ENCODE measurements at regions not wholly inside any gene's neighbourhood (a gene's known extent, or its start where the extent isn't known, plus 50 kb on each side); places are given as distances from the start of the nearest gene placed in this dataset.

GRCh38 chr5:11985993-11986392, 81.7 kb upstream of the CTNND2 start:
- DNase-seq (ENCODE audit: insufficient read length, low spot score) (no peak), FAIRE-seq (peak; percentile 52)

- FAIRE-seq (peak; percentile 33), DNase-seq (ENCODE audit: insufficient read length, low spot score) (no peak)
Measured at GRCh38 chr5:11984196-11984595, 80.0 kb upstream of the CTNND2 start.

- FAIRE-seq: no peak
- no peak for DNase-seq (ENCODE audit: insufficient read length, low spot score)
Measured at GRCh38 chr5:11981986-11982385, 77.7 kb upstream of the CTNND2 start.

GRCh38 chr5:11977904-11978303, 73.7 kb upstream of the CTNND2 start:
- DNase-seq (ENCODE audit: insufficient read length, low spot score): no peak
- FAIRE-seq: peak; percentile 36

- FAIRE-seq: no peak
- no peak for DNase-seq (ENCODE audit: insufficient read length, low spot score)
Measured at GRCh38 chr5:11973469-11973868, 69.2 kb upstream of the CTNND2 start.

- FAIRE-seq (no peak), DNase-seq (ENCODE audit: insufficient read length, low spot score) (no peak)
Measured at GRCh38 chr5:11963227-11963626, 59.0 kb upstream of the CTNND2 start.

GRCh38 chr5:11962122-11962521, 57.9 kb upstream of the CTNND2 start:
- FAIRE-seq (no peak), DNase-seq (ENCODE audit: insufficient read length, low spot score) (no peak)

GRCh38 chr5:11958321-11958720, 54.1 kb upstream of the CTNND2 start:
- FAIRE-seq (no peak), DNase-seq (ENCODE audit: insufficient read length, low spot score) (no peak)

GRCh38 chr5:11955331-11955730, 51.1 kb upstream of the CTNND2 start:
- DNase-seq (ENCODE audit: insufficient read length, low spot score) (peak; percentile 5), FAIRE-seq (no peak)
